ENCODE measurements at regions not wholly inside any gene's neighbourhood (a gene's known extent, or its start where the extent isn't known, plus 50 kb on each side); places are given as distances from the start of the nearest gene placed in this dataset.

GRCh38 chr18:67840379-67840778 lies 323.9 kb upstream of the DSEL start:
- no peak for TF ChIP-seq CTCF (IDR thresholded peaks at IDR 0.05)
- TF ChIP-seq POLR2AphosphoS5 (IDR thresholded peaks at IDR 0.05; ENCODE audit: low read depth, low read length): no peak
- no peak for TF ChIP-seq REST (IDR thresholded peaks at IDR 0.05; ENCODE audit: insufficient read depth in 1 of 2, low read depth in 2 of 2, low read length in 1 of 2)
